HCT116 (cell line): ENCODE measurements at regions not wholly inside any gene's neighbourhood (a gene's known extent, or its start where the extent isn't known, plus 50 kb on each side); places are given as distances from the start of the nearest gene placed in this dataset.

Source experiments
- ATAC-seq: fragments of 200-7000 bp; cut with Tn5 transposase; 2 replicates; pipeline ENCODE4 v1.9.1; 2020; ENCODE audit warnings: mild to moderate bottlenecking, moderate library complexity
- BruUV-seq: library from RNA; stranded (reverse); fragments of 400-500 nt; replicated peaks from 2 replicates; lab custom pipeline; 2021; lab: Mats Ljungman, UMichigan
- CTCF ChIA-PET: fragments of 300-600 bp; sonication (Branson Sonifier 250); formaldehyde crosslinking; loops from one replicate; lab custom pipeline; 2021; ENCODE audit warnings: antibody characterized with exemption; lab: Charles Lee
- POLR2A ChIA-PET: fragments of 300-600, 350-600 bp; sonication (Branson Sonifier 250); formaldehyde crosslinking; loops from one replicate; lab custom pipeline; 2021; ENCODE audit warnings: antibody characterized with exemption; lab: Charles Lee
- RAD21 ChIA-PET, 2 experiments: fragments of 300-600 bp; sonication (Branson Sonifier 250); formaldehyde crosslinking; loops; one replicate each; lab custom pipeline; 2023; ENCODE audit warnings: low total read pairs in 2 of 2; ENCODE audit not compliant: uncharacterized antibody in 2 of 2, unreplicated experiment in 2 of 2, low non-redundant PET in 1 of 2; lab: Charles Lee
- DNase-seq: peaks from one replicate; pipeline ENCODE4 v3.0.0-alpha.2; 2010; ENCODE audit warnings: low read depth, low spot score
- H2AFZ ChIP-seq: fragments of 200-600 bp; shearing (Covaris generic), sonication (generic); 2 replicates; pipeline ENCODE4 v1.6.1; 2017; ENCODE audit warnings: low read depth, mixed run types, mixed read lengths, antibody characterized with exemption, low read length; ENCODE audit not compliant: poor library complexity, severe bottlenecking
- H3K27ac ChIP-seq: 2 replicates; pipeline ENCODE4 v1.5.1; 2012; ENCODE audit warnings: low read depth, low read length
- H3K27me3 ChIP-seq: fragments of 200-600 bp; sonication (generic); 2 replicates; pipeline ENCODE4 v1.6.1; 2016; ENCODE audit warnings: mixed run types, low read length, mixed read lengths; ENCODE audit not compliant: insufficient read depth
- H3K36me3 ChIP-seq, 2 experiments: fragments of 200-500 bp in 1 of 2; fragments of 200-600 bp in 1 of 2; sonication (Bioruptor generic) in 1 of 2; sonication (generic) in 1 of 2; 2 replicates each; pipeline versions ENCODE4 v1.5.1 to v1.6.1; 2014 to 2016; ENCODE audit warnings: low read length in 2 of 2, inconsistent platforms in 1 of 2, mixed read lengths in 1 of 2, mixed run types in 1 of 2; ENCODE audit not compliant: insufficient read depth in 2 of 2, control insufficient read depth in 1 of 2
- H3K4me1 ChIP-seq, 2 experiments: fragments of 200-600 bp in 1 of 2; sonication (generic) in 1 of 2; 2 replicates each; pipeline versions ENCODE4 v1.5.1 to v1.6.1; 2012 to 2017; ENCODE audit warnings: low read length in 2 of 2, inconsistent platforms in 1 of 2, mild to moderate bottlenecking in 1 of 2, mixed read lengths in 1 of 2, mixed run types in 1 of 2, moderate library complexity in 1 of 2; ENCODE audit not compliant: insufficient read depth in 2 of 2, control insufficient read depth in 1 of 2
- H3K4me2 ChIP-seq: fragments of 200-600 bp; sonication (generic); 2 replicates; pipeline ENCODE4 v1.6.1; 2017; ENCODE audit warnings: mixed run types, low read length, mixed read lengths
- H3K4me3 ChIP-seq, 2 experiments: fragments of 200-600 bp in 1 of 2; sonication (generic) in 1 of 2; replicated peaks in 1 of 2; 2 replicates each; pipeline ENCODE4 v1.5.1; 2011 to 2016; ENCODE audit warnings: low read length in 2 of 2, control low read depth in 1 of 2, low read depth in 1 of 2, mild to moderate bottlenecking in 1 of 2, mixed read lengths in 1 of 2, mixed run types in 1 of 2
- H3K79me2 ChIP-seq: fragments of 200-600 bp; sonication (generic); 2 replicates; pipeline ENCODE4 v1.6.1; 2017; ENCODE audit warnings: mild to moderate bottlenecking, mixed run types, low read length, moderate library complexity, mixed read lengths; ENCODE audit not compliant: insufficient read depth
- H3K9ac ChIP-seq: fragments of 200-600 bp; sonication (generic); 2 replicates; pipeline ENCODE4 v1.6.1; 2016; ENCODE audit warnings: low read length, mixed read lengths
- H3K9me2 ChIP-seq: fragments of 200-600 bp; sonication (generic), shearing (Covaris generic); 2 replicates; pipeline ENCODE4 v1.6.1; 2017; ENCODE audit warnings: mixed run types, mild to moderate bottlenecking, moderate library complexity; ENCODE audit not compliant: insufficient read depth
- H3K9me3 ChIP-seq, 2 experiments: fragments of 200-500 bp in 1 of 2; fragments of 200-600 bp in 1 of 2; sonication (Bioruptor generic) in 1 of 2; sonication (generic) in 1 of 2; 2 replicates each; pipeline ENCODE4 v1.6.1; 2014 to 2017; ENCODE audit warnings: low read length in 2 of 2, mixed read lengths in 2 of 2, inconsistent platforms in 1 of 2, low read depth in 1 of 2, mild to moderate bottlenecking in 1 of 2, mixed run types in 1 of 2, moderate library complexity in 1 of 2; ENCODE audit not compliant: control insufficient read depth in 1 of 2, insufficient read depth in 1 of 2
- H4K20me1 ChIP-seq: fragments of 200-600 bp; sonication (generic), shearing (Covaris generic); 2 replicates; pipeline ENCODE4 v1.6.1; 2017; ENCODE audit warnings: mixed run types, mild to moderate bottlenecking, moderate library complexity; ENCODE audit not compliant: insufficient read depth
- CEBPB ChIP-seq: IDR thresholded peaks from 2 replicates; pipeline ENCODE4 v1.6.1; 2012; ENCODE audit warnings: low read depth
- CTCF ChIP-seq, 3 experiments: fragments of 200-600 bp in 1 of 3; sonication (generic) in 1 of 3; IDR thresholded peaks in 2 of 3; conservative IDR thresholded peaks in 1 of 3; 2 replicates each; pipeline ENCODE4 v1.5.1; 2012 to 2017; ENCODE audit warnings: low read depth in 2 of 3, low read length in 2 of 3, antibody characterized with exemption in 1 of 3, borderline replicate concordance in 1 of 3, control low read depth in 1 of 3, mild to moderate bottlenecking in 1 of 3, mixed read lengths in 1 of 3, mixed run types in 1 of 3, moderate library complexity in 1 of 3; ENCODE audit not compliant: insufficient read depth in 1 of 3
- EGR1 ChIP-seq: IDR thresholded peaks from 2 replicates; pipeline ENCODE4 v1.6.1; 2012; ENCODE audit warnings: low read depth
- EZH2 ChIP-seq: fragments of 200-600 bp; sonication (generic); IDR thresholded peaks from 2 replicates; pipeline ENCODE4 v1.6.1; 2017; ENCODE audit warnings: antibody characterized with exemption, mixed run types
- EZH2phosphoT487 ChIP-seq: fragments of 200-600 bp; IDR thresholded peaks from 2 replicates; pipeline ENCODE4 v1.6.1; 2018; ENCODE audit warnings: antibody characterized with exemption, borderline replicate concordance
- FOSL1 ChIP-seq: IDR thresholded peaks from 2 replicates; pipeline ENCODE4 v1.6.1; 2012; ENCODE audit warnings: low read depth
- JUND ChIP-seq: IDR thresholded peaks from 2 replicates; pipeline ENCODE4 v1.6.1; 2012
- POLR2A ChIP-seq: IDR thresholded peaks from 2 replicates; pipeline ENCODE4 v1.7.0; 2011; ENCODE audit warnings: borderline replicate concordance; ENCODE audit not compliant: insufficient read depth, insufficient read length; ENCODE audit errors: extremely low read depth
- RAD21 ChIP-seq: IDR thresholded peaks from 2 replicates; pipeline ENCODE4 v1.6.1; 2012; ENCODE audit warnings: low read depth, mild to moderate bottlenecking
- REST ChIP-seq: IDR thresholded peaks from 2 replicates; pipeline ENCODE4 v1.6.1; 2012; ENCODE audit warnings: low read depth
- SIN3A ChIP-seq: IDR thresholded peaks from 2 replicates; pipeline ENCODE4 v1.6.1; 2012; ENCODE audit warnings: low read depth
- SRF ChIP-seq: IDR thresholded peaks from 2 replicates; pipeline ENCODE4 v1.6.1; 2012; ENCODE audit warnings: low read depth
- TCF7L2 ChIP-seq: IDR thresholded peaks from 2 replicates; pipeline ENCODE4 v1.7.0; 2011; ENCODE audit warnings: borderline replicate concordance, inconsistent platforms; ENCODE audit not compliant: insufficient read depth, insufficient read length; ENCODE audit errors: extremely low read depth
- YY1 ChIP-seq: IDR thresholded peaks from 2 replicates; pipeline ENCODE4 v1.6.1; 2011; ENCODE audit warnings: low read length, low read depth, moderate library complexity, mild to moderate bottlenecking; ENCODE audit not compliant: insufficient replicate concordance; ENCODE audit errors: extremely low read depth
- ZFX ChIP-seq: fragments of 450-650 bp; IDR thresholded peaks from 2 replicates; pipeline ENCODE4 v1.6.1; 2017
- ZNF274 ChIP-seq: fragments of 200-500 bp; sonication (Bioruptor generic); IDR thresholded peaks from 2 replicates; pipeline ENCODE4 v1.6.1; 2014; ENCODE audit warnings: mild to moderate bottlenecking, low read depth, low read length, inconsistent platforms
- intact Hi-C: fragments of 100-400 bp; cut with micrococcal nuclease; formaldehyde crosslinking; loops from 2 replicates; pipeline ENCODE4 v1.10.0; 2022
- TF ChIP-seq, protein P1 (sequence below): IDR thresholded peaks from 2 replicates; pipeline ENCODE4 v1.6.1; 2012
- TF ChIP-seq, protein P2 (sequence below): IDR thresholded peaks from 2 replicates; pipeline ENCODE4 v1.6.1; 2012

DNA sequence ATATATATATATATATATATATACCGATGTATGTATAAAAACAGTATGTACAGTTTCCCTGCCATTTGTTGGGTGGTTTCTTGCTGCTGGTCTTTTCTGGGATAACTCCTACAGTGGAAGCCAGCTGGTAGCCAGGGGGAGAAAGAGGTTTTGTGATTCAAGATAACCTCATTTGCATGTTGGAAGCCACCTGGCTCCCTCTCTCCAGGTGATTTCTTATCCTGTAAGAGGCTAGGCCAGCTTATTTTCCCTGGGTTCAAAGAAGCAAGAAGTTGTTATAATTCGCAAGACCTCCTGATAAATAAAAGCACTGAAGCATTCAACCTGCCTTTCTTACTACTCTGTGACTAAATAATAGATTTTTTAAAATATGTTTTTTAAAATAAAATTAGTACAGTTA, 443.3 kb downstream of the VGLL3 start:
- H2AFZ ChIP-seq = no peak overlapping the region
- no TSS peak for BruUV-seq
- no peak overlapping the region for H3K4me3 ChIP-seq
- RAD21 ChIA-PET = no interaction called here
- H3K4me2 ChIP-seq = no peak overlapping the region
- H3K79me2 ChIP-seq = no peaks in the 10 kb centered on the region
- H3K36me3 ChIP-seq = no peaks in the 10 kb centered on the region
- H4K20me1 ChIP-seq = no peaks in the 10 kb centered on the region
- H3K27ac ChIP-seq = no peak overlapping the region
- POLR2A ChIA-PET = no interaction called here
- no peak for DNase-seq
- no peaks in the 10 kb centered on the region for H3K27me3 ChIP-seq
- H3K9me3 ChIP-seq = peaks cover 0 to 7% of the 10 kb centered on the region in 2 experiments; a peak in 1 of 4 replicates
- CTCF ChIA-PET = no interaction called here
- H3K9me2 ChIP-seq = no peaks in the 10 kb centered on the region
- TF ChIP-seq EZH2 (no peak), SIN3A (no peak), JUND (no peak), TCF7L2 (no peak), CEBPB (no peak), YY1 (no peak), REST (no peak), CTCF (IDR thresholded peaks at IDR 0.05 in 2 of 3, conservative IDR thresholded peaks at IDR 0.05 in 1 of 3; ENCODE audit: borderline replicate concordance in 1 of 3, insufficient read depth in 1 of 3, low read depth in 2 of 3, low read length in 2 of 3) (no peak), SRF (no peak), FOSL1 (no peak), RAD21 (no peak), ZNF274 (no peak), ZFX (no peak), POLR2A (no peak), EZH2phosphoT487 (no peak), EGR1 (no peak)
- TF ChIP-seq, protein P1, sequence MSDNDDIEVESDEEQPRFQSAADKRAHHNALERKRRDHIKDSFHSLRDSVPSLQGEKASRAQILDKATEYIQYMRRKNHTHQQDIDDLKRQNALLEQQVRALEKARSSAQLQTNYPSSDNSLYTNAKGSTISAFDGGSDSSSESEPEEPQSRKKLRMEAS = no peak
- TF ChIP-seq, protein P2, sequence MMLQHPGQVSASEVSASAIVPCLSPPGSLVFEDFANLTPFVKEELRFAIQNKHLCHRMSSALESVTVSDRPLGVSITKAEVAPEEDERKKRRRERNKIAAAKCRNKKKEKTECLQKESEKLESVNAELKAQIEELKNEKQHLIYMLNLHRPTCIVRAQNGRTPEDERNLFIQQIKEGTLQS = no peak
- TF ChIP-seq, all 23 proteins: peak for 0
- H3K9ac ChIP-seq = no peak overlapping the region
- intact Hi-C loops = no loop called here
- ATAC-seq = no peak
- no peaks in the 10 kb centered on the region for H3K4me1 ChIP-seq
